Naive thymus-derived CD8-positive, alpha-beta T cell (primary cell): ENCODE measurements at regions not wholly inside any gene's neighbourhood (a gene's known extent, or its start where the extent isn't known, plus 50 kb on each side); places are given as distances from the start of the nearest gene placed in this dataset.

Experiments used
- ATAC-seq, 2 donors: fragments of 150-1000 bp; cut with Tn5 transposase in 1 of 2; sonication (Bioruptor Pico), chemical (Tn5 transposase) in 1 of 2; 1 replicate in 1 of 2; 2 replicates in 1 of 2; pipeline ENCODE4 v1.10.0; 2021; ENCODE audit warnings: mild to moderate bottlenecking in 2 of 2, moderate library complexity in 2 of 2
- POLR2A ChIA-PET: fragments of 350-600 bp; sonication (Branson Sonifier 250); formaldehyde crosslinking; loops from one replicate; lab custom pipeline; 2021; ENCODE audit warnings: antibody characterized with exemption; lab: Charles Lee
- DNase-seq, 10 donors: peaks; one replicate each; pipeline versions ENCODE4 v3.0.0 to v3.0.0-alpha.2; 2020 to 2022
- H3K27ac Mint-ChIP-seq, 10 donors: one replicate each; pipeline ENCODE4 v1.8.0; 2020 to 2022; ENCODE audit warnings: mild to moderate bottlenecking in 10 of 10, mixed read lengths in 10 of 10, moderate library complexity in 4 of 10, inconsistent platforms in 1 of 10
- H3K27me3 Mint-ChIP-seq, 5 donors: one replicate each; pipeline ENCODE4 v1.8.0; 2021 to 2022; ENCODE audit warnings: mixed read lengths in 5 of 5
- H3K36me3 Mint-ChIP-seq, 3 donors: one replicate each; pipeline ENCODE4 v1.8.0; 2020 to 2022; ENCODE audit warnings: mixed read lengths in 3 of 3, mild to moderate bottlenecking in 2 of 3, inconsistent platforms in 1 of 3
- H3K4me1 Mint-ChIP-seq, 4 donors: one replicate each; pipeline ENCODE4 v1.8.0; 2021 to 2022; ENCODE audit warnings: mixed read lengths in 4 of 4
- H3K4me3 Mint-ChIP-seq, 10 donors: one replicate each; pipeline ENCODE4 v1.8.0; 2020 to 2022; ENCODE audit warnings: mild to moderate bottlenecking in 10 of 10, mixed read lengths in 10 of 10, moderate library complexity in 6 of 10, inconsistent platforms in 1 of 10
- H3K9me3 Mint-ChIP-seq, 9 donors: one replicate each; pipeline ENCODE4 v1.8.0; 2020 to 2022; ENCODE audit warnings: mixed read lengths in 9 of 9, mild to moderate bottlenecking in 3 of 9, inconsistent platforms in 1 of 9, moderate library complexity in 1 of 9

- no peak overlapping the region for H3K4me3 Mint-ChIP-seq
- no peaks in the 10 kb centered on the region for H3K4me1 Mint-ChIP-seq
- ATAC-seq, result no peak
- H3K36me3 Mint-ChIP-seq, result peaks cover 0 to 5% (median 0%) of the 10 kb centered on the region in 3 donors
- no peak overlapping the region for H3K27ac Mint-ChIP-seq
- POLR2A ChIA-PET, result no interaction called here
- no peak for DNase-seq
- H3K9me3 Mint-ChIP-seq, result peaks cover 0 to 45% (median 1%) of the 10 kb centered on the region in 9 donors
- H3K27me3 Mint-ChIP-seq, result no peaks in the 10 kb centered on the region
Measured at GRCh38 chrX:10897768-10898167, 213.4 kb upstream of the HCCS start.

- POLR2A ChIA-PET, result no interaction called here
- peaks cover 0 to 10% (median 0%) of the 10 kb centered on the region in 3 donors for H3K36me3 Mint-ChIP-seq
- no peak for ATAC-seq
- H3K4me3 Mint-ChIP-seq, result no peak overlapping the region
- no peaks in the 10 kb centered on the region for H3K4me1 Mint-ChIP-seq
- H3K27ac Mint-ChIP-seq, result no peak overlapping the region
- DNase-seq, result no peak
- peaks cover 0 to 43% (median 5%) of the 10 kb centered on the region in 9 donors for H3K9me3 Mint-ChIP-seq
- H3K27me3 Mint-ChIP-seq, result no peaks in the 10 kb centered on the region
Measured at GRCh38 chrX:10900585-10901289, 210.4 kb upstream of the HCCS start.

GRCh38 chrX:10901290-10901633, 209.9 kb upstream of the HCCS start:
- Mint-ChIP-seq H3K27ac (no peak overlapping the region), H3K9me3 (peaks cover 0 to 41% (median 5%) of the 10 kb centered on the region in 9 donors), H3K4me1 (no peaks in the 10 kb centered on the region), H3K4me3 (no peak overlapping the region), H3K27me3 (no peaks in the 10 kb centered on the region), H3K36me3 (peaks cover 0 to 10% (median 0%) of the 10 kb centered on the region in 3 donors)
- DNase-seq, result no peak
- POLR2A ChIA-PET, result no interaction called here
- ATAC-seq, result no peak

GRCh38 chrX:10902001-10902400, 209.1 kb upstream of the HCCS start:
- Mint-ChIP-seq H3K27ac (no peak overlapping the region), H3K27me3 (no peaks in the 10 kb centered on the region), H3K4me1 (no peaks in the 10 kb centered on the region), H3K9me3 (peaks cover 0 to 45% (median 7%) of the 10 kb centered on the region in 9 donors), H3K4me3 (no peak overlapping the region), H3K36me3 (peaks cover 0 to 13% (median 0%) of the 10 kb centered on the region in 3 donors)
- DNase-seq, result no peak
- no peak for ATAC-seq
- POLR2A ChIA-PET, result no interaction called here

- DNase-seq, result no peak
- no peak for ATAC-seq
- POLR2A ChIA-PET, result no interaction called here
- H3K27me3 Mint-ChIP-seq, result no peaks in the 10 kb centered on the region
- peaks cover 0 to 19% (median 0%) of the 10 kb centered on the region in 3 donors for H3K36me3 Mint-ChIP-seq
- H3K4me3 Mint-ChIP-seq, result no peak overlapping the region
- no peak overlapping the region for H3K27ac Mint-ChIP-seq
- no peaks in the 10 kb centered on the region for H3K4me1 Mint-ChIP-seq
- peaks cover 0 to 42% (median 8%) of the 10 kb centered on the region in 9 donors for H3K9me3 Mint-ChIP-seq
Measured at GRCh38 chrX:10903523-10903922, 207.6 kb upstream of the HCCS start.

- Mint-ChIP-seq H3K4me3 (no peak overlapping the region), H3K27me3 (no peaks in the 10 kb centered on the region), H3K4me1 (no peaks in the 10 kb centered on the region), H3K9me3 (peaks cover 0 to 40% (median 8%) of the 10 kb centered on the region in 9 donors), H3K36me3 (peaks cover 0 to 19% (median 0%) of the 10 kb centered on the region in 3 donors), H3K27ac (no peak overlapping the region)
- DNase-seq (no peak), ATAC-seq (no peak)
- POLR2A ChIA-PET, result no interaction called here
Measured at GRCh38 chrX:10904220-10904619, 206.9 kb upstream of the HCCS start.

- no peak for DNase-seq
- POLR2A ChIA-PET, result no interaction called here
- no peaks in the 10 kb centered on the region for H3K27me3 Mint-ChIP-seq
- peaks cover 0 to 50% (median 8%) of the 10 kb centered on the region in 9 donors for H3K9me3 Mint-ChIP-seq
- no peak for ATAC-seq
- H3K36me3 Mint-ChIP-seq, result peaks cover 0 to 24% (median 0%) of the 10 kb centered on the region in 3 donors
- H3K27ac Mint-ChIP-seq, result no peak overlapping the region
- H3K4me3 Mint-ChIP-seq, result no peak overlapping the region
- H3K4me1 Mint-ChIP-seq, result no peaks in the 10 kb centered on the region
Measured at GRCh38 chrX:10906866-10907265, 204.3 kb upstream of the HCCS start.

GRCh38 chrX:10922159-10922558, 189.0 kb upstream of the HCCS start:
- Mint-ChIP-seq H3K9me3 (peaks cover 0 to 38% (median 16%) of the 10 kb centered on the region in 9 donors), H3K27me3 (peaks cover 0 to 4% (median 0%) of the 10 kb centered on the region in 5 donors), H3K4me3 (no peak overlapping the region), H3K27ac (no peak overlapping the region), H3K36me3 (no peaks in the 10 kb centered on the region), H3K4me1 (no peaks in the 10 kb centered on the region)
- DNase-seq (no peak), ATAC-seq (no peak)
- POLR2A ChIA-PET, result no interaction called here

GRCh38 chrX:10922835-10923234, 188.3 kb upstream of the HCCS start:
- Mint-ChIP-seq H3K4me1 (no peaks in the 10 kb centered on the region), H3K27ac (no peak overlapping the region), H3K27me3 (peaks cover 0 to 4% (median 0%) of the 10 kb centered on the region in 5 donors), H3K36me3 (no peaks in the 10 kb centered on the region), H3K4me3 (no peak overlapping the region), H3K9me3 (peaks cover 0 to 41% (median 15%) of the 10 kb centered on the region in 9 donors)
- POLR2A ChIA-PET, result no interaction called here
- ATAC-seq, result no peak
- DNase-seq, result no peak

GRCh38 chrX:10923466-10923865, 187.7 kb upstream of the HCCS start:
- DNase-seq, result no peak
- Mint-ChIP-seq H3K4me3 (no peak overlapping the region), H3K36me3 (no peaks in the 10 kb centered on the region), H3K27me3 (no peaks in the 10 kb centered on the region), H3K4me1 (no peaks in the 10 kb centered on the region), H3K9me3 (peaks cover 0 to 42% (median 9%) of the 10 kb centered on the region in 9 donors), H3K27ac (no peak overlapping the region)
- no peak for ATAC-seq
- POLR2A ChIA-PET, result no interaction called here

- Mint-ChIP-seq H3K9me3 (peaks cover 0 to 61% (median 7%) of the 10 kb centered on the region in 9 donors), H3K27ac (no peak overlapping the region), H3K4me3 (no peak overlapping the region), H3K36me3 (no peaks in the 10 kb centered on the region), H3K27me3 (no peaks in the 10 kb centered on the region), H3K4me1 (no peaks in the 10 kb centered on the region)
- DNase-seq (no peak), ATAC-seq (no peak)
- POLR2A ChIA-PET, result no interaction called here
Measured at GRCh38 chrX:10926404-10926803, 184.7 kb upstream of the HCCS start.

GRCh38 chrX:10926891-10927290, 184.2 kb upstream of the HCCS start:
- Mint-ChIP-seq H3K36me3 (no peaks in the 10 kb centered on the region), H3K9me3 (peaks cover 0 to 65% (median 7%) of the 10 kb centered on the region in 9 donors), H3K27ac (no peak overlapping the region), H3K27me3 (no peaks in the 10 kb centered on the region), H3K4me3 (no peak overlapping the region), H3K4me1 (no peaks in the 10 kb centered on the region)
- DNase-seq (no peak), ATAC-seq (no peak)
- POLR2A ChIA-PET, result no interaction called here

GRCh38 chrX:10929747-10930146, 181.4 kb upstream of the HCCS start:
- Mint-ChIP-seq H3K4me3 (no peak overlapping the region), H3K27me3 (no peaks in the 10 kb centered on the region), H3K9me3 (peaks cover 0 to 70% (median 7%) of the 10 kb centered on the region in 9 donors), H3K4me1 (no peaks in the 10 kb centered on the region), H3K27ac (no peak overlapping the region), H3K36me3 (no peaks in the 10 kb centered on the region)
- DNase-seq, result no peak
- POLR2A ChIA-PET, result no interaction called here
- ATAC-seq, result no peak

- peaks cover 0 to 2% (median 0%) of the 10 kb centered on the region in 5 donors for H3K27me3 Mint-ChIP-seq
- peaks cover 0 to 70% (median 7%) of the 10 kb centered on the region in 9 donors for H3K9me3 Mint-ChIP-seq
- no peak overlapping the region for H3K27ac Mint-ChIP-seq
- DNase-seq, result no peak
- POLR2A ChIA-PET, result no interaction called here
- ATAC-seq, result no peak
- H3K4me1 Mint-ChIP-seq, result no peaks in the 10 kb centered on the region
- no peak overlapping the region for H3K4me3 Mint-ChIP-seq
- no peaks in the 10 kb centered on the region for H3K36me3 Mint-ChIP-seq
Measured at GRCh38 chrX:10930151-10930550, 181.0 kb upstream of the HCCS start.
